ENCODE measurements at regions not wholly inside any gene's neighbourhood (a gene's known extent, or its start where the extent isn't known, plus 50 kb on each side); places are given as distances from the start of the nearest gene placed in this dataset.

DNA sequence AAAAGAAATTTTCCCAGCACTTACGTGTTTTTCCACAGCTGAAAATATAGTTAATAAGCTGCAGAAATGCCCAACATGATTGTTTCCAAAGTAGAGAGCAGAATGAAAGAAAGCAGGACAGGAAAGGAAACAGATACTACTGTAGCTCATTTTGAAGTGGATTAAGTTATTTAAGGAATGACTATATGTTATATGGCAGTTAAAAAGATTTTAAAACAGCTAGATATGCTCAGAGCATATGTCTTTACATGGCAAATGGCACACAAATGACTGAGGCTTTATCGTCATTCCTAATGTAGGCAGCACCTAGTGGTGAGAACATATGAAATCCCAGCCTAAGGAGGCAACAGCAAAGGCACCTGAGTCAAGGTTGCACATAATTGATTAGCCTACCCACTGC lies 106.6 kb upstream of the SEMA6D start:
- Histone ChIP-seq H3K36me3 (ENCODE audit: insufficient read depth, low read length) (no peaks in the 10 kb centered on the region), H3K4me1 (ENCODE audit: insufficient read depth, low read length) (no peaks in the 10 kb centered on the region), H3K9ac (ENCODE audit: low read length) (no peak overlapping the region), H3K27ac (ENCODE audit: low read depth, low read length) (no peak overlapping the region), H3K4me2 (ENCODE audit: low read length) (no peak overlapping the region), H3K27me3 (ENCODE audit: insufficient read depth, low read length) (no peaks in the 10 kb centered on the region), H3K4me3 (ENCODE audit: insufficient read depth, low read depth, low read length) (no peak overlapping the region), H4K20me1 (ENCODE audit: insufficient read depth, low read length) (no peaks in the 10 kb centered on the region), H2AFZ (ENCODE audit: low read depth, low read length) (no peak overlapping the region), H3K79me2 (ENCODE audit: insufficient read depth, low read length) (no peaks in the 10 kb centered on the region), H3K9me3 (ENCODE audit: insufficient read depth, low read depth, low read length) (no peaks in the 10 kb centered on the region)
- Mint-ChIP-seq H3K4me1 (ENCODE audit: low read depth, unreplicated experiment) (no peaks in the 10 kb centered on the region), H3K27me3 (ENCODE audit: low read depth, unreplicated experiment) (no peaks in the 10 kb centered on the region), H3K4me3 (ENCODE audit: unreplicated experiment) (no peak overlapping the region), H3K9me3 (ENCODE audit: unreplicated experiment) (no peaks in the 10 kb centered on the region), H3K27ac (ENCODE audit: unreplicated experiment) (no peak overlapping the region), H3K36me3 (ENCODE audit: low read depth, unreplicated experiment) (no peaks in the 10 kb centered on the region)
- TF ChIP-seq EZH2 (IDR thresholded peaks at IDR 0.05; ENCODE audit: insufficient read depth, low read length): no peak
- TF ChIP-seq, protein P1, sequence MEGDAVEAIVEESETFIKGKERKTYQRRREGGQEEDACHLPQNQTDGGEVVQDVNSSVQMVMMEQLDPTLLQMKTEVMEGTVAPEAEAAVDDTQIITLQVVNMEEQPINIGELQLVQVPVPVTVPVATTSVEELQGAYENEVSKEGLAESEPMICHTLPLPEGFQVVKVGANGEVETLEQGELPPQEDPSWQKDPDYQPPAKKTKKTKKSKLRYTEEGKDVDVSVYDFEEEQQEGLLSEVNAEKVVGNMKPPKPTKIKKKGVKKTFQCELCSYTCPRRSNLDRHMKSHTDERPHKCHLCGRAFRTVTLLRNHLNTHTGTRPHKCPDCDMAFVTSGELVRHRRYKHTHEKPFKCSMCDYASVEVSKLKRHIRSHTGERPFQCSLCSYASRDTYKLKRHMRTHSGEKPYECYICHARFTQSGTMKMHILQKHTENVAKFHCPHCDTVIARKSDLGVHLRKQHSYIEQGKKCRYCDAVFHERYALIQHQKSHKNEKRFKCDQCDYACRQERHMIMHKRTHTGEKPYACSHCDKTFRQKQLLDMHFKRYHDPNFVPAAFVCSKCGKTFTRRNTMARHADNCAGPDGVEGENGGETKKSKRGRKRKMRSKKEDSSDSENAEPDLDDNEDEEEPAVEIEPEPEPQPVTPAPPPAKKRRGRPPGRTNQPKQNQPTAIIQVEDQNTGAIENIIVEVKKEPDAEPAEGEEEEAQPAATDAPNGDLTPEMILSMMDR (IDR thresholded peaks at IDR 0.05; ENCODE audit: insufficient read depth, low read depth, low read length): no peak
- DNase-seq (ENCODE audit: low read depth) (no peak), FAIRE-seq (no peak)

DNA sequence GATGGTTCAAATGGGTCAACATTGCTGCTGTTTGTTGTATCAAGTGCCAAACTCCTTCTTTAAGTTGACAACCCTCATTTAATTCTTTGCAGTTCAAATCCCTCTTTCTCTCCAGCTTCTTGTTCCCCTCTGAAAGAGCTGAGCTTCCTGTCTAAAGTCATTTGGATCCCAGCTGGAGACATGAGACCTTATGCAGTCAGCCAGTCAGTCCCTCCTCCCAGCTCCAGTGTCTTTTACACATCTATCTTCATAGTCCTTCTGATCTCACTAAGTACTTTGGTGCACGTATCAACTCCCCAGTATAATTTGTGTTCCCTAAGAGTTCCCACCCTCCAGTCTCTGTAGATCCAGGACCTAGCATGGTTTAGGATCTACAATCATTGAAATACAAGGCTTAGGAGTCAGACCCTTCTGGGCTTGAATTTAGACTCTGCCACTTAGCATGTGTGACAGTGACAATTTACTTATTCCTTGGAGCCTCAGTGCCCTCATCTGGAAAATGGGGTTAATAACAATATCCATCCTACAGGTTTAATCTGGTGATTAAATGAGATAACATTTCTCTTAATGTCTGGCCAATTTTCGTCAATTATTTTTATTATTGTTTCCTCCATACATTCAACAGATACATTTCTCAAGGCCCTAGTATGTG lies 102.8 kb upstream of the SEMA6D start:
- H3K4me3 Mint-ChIP-seq (ENCODE audit: unreplicated experiment): no peak overlapping the region
- no peak overlapping the region for H3K27ac ChIP-seq (ENCODE audit: low read depth, low read length)
- H3K27me3 ChIP-seq (ENCODE audit: insufficient read depth, low read length): no peaks in the 10 kb centered on the region
- H3K9ac ChIP-seq (ENCODE audit: low read length): no peak overlapping the region
- DNase-seq (ENCODE audit: low read depth): no peak
- H3K79me2 ChIP-seq (ENCODE audit: insufficient read depth, low read length): no peaks in the 10 kb centered on the region
- H3K36me3 Mint-ChIP-seq (ENCODE audit: low read depth, unreplicated experiment): no peaks in the 10 kb centered on the region
- H3K9me3 ChIP-seq (ENCODE audit: insufficient read depth, low read depth, low read length): no peaks in the 10 kb centered on the region
- H3K4me3 ChIP-seq (ENCODE audit: insufficient read depth, low read depth, low read length): no peak overlapping the region
- no peak for FAIRE-seq
- peaks cover 2% of the 10 kb centered on the region for H3K27me3 Mint-ChIP-seq (ENCODE audit: low read depth, unreplicated experiment)
- no peaks in the 10 kb centered on the region for H3K9me3 Mint-ChIP-seq (ENCODE audit: unreplicated experiment)
- no peak overlapping the region for H3K4me2 ChIP-seq (ENCODE audit: low read length)
- H3K4me1 Mint-ChIP-seq (ENCODE audit: low read depth, unreplicated experiment): no peaks in the 10 kb centered on the region
- H2AFZ ChIP-seq (ENCODE audit: low read depth, low read length): no peak overlapping the region
- no peaks in the 10 kb centered on the region for H3K36me3 ChIP-seq (ENCODE audit: insufficient read depth, low read length)
- TF ChIP-seq, protein P1 (IDR thresholded peaks at IDR 0.05; ENCODE audit: insufficient read depth, low read depth, low read length): no peak
- no peak for TF ChIP-seq EZH2 (IDR thresholded peaks at IDR 0.05; ENCODE audit: insufficient read depth, low read length)
- no peaks in the 10 kb centered on the region for H4K20me1 ChIP-seq (ENCODE audit: insufficient read depth, low read length)
- no peaks in the 10 kb centered on the region for H3K4me1 ChIP-seq (ENCODE audit: insufficient read depth, low read length)
- no peak overlapping the region for H3K27ac Mint-ChIP-seq (ENCODE audit: unreplicated experiment)

DNA sequence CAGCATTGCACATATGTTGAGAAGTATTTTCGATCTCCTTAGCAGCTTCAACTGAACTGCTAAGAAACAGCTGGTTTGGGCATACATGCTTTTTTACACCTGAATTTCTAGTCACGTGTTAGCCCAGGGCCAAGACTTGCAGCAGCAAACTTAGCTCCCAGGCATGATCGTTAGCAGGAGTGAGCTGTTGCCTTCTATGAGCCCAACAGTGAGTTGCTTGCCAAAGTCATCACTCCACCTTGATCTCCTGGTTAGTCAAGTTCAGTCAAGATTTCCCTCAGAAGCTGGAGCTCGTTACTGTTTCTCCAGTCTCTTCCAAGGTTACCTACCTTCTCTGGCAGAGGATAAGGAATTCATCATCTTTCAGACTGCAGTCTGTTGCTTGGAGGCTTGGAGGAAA lies 100.4 kb upstream of the SEMA6D start:
- H4K20me1 ChIP-seq (ENCODE audit: insufficient read depth, low read length): no peaks in the 10 kb centered on the region
- Mint-ChIP-seq H3K4me1 (ENCODE audit: low read depth, unreplicated experiment) (no peaks in the 10 kb centered on the region), H3K9me3 (ENCODE audit: unreplicated experiment) (no peaks in the 10 kb centered on the region), H3K27me3 (ENCODE audit: low read depth, unreplicated experiment) (peaks cover 2% of the 10 kb centered on the region), H3K4me3 (ENCODE audit: unreplicated experiment) (no peak overlapping the region), H3K27ac (ENCODE audit: unreplicated experiment) (no peak overlapping the region), H3K36me3 (ENCODE audit: low read depth, unreplicated experiment) (no peaks in the 10 kb centered on the region)
- H3K9ac ChIP-seq (ENCODE audit: low read length): no peak overlapping the region
- no peaks in the 10 kb centered on the region for H3K9me3 ChIP-seq (ENCODE audit: insufficient read depth, low read depth, low read length)
- H3K36me3 ChIP-seq (ENCODE audit: insufficient read depth, low read length): no peaks in the 10 kb centered on the region
- H2AFZ ChIP-seq (ENCODE audit: low read depth, low read length): no peak overlapping the region
- H3K4me3 ChIP-seq (ENCODE audit: insufficient read depth, low read depth, low read length): no peak overlapping the region
- H3K79me2 ChIP-seq (ENCODE audit: insufficient read depth, low read length): no peaks in the 10 kb centered on the region
- H3K27ac ChIP-seq (ENCODE audit: low read depth, low read length): no peak overlapping the region
- no peaks in the 10 kb centered on the region for H3K27me3 ChIP-seq (ENCODE audit: insufficient read depth, low read length)
- no peaks in the 10 kb centered on the region for H3K4me1 ChIP-seq (ENCODE audit: insufficient read depth, low read length)
- H3K4me2 ChIP-seq (ENCODE audit: low read length): no peak overlapping the region
- FAIRE-seq (no peak), DNase-seq (ENCODE audit: low read depth) (no peak)
- TF ChIP-seq EZH2 (IDR thresholded peaks at IDR 0.05; ENCODE audit: insufficient read depth, low read length): no peak
- TF ChIP-seq, protein P1 (IDR thresholded peaks at IDR 0.05; ENCODE audit: insufficient read depth, low read depth, low read length): no peak

All from astrocyte (in vitro differentiated cells and primary cell).